GM18909 (cell line): ENCODE measurements at regions not wholly inside any gene's neighbourhood (a gene's known extent, or its start where the extent isn't known, plus 50 kb on each side); places are given as distances from the start of the nearest gene placed in this dataset.

Experiments
- ATAC-seq: cut with Tn5 transposase; IDR thresholded peaks from one replicate; pipeline ENCODE4 v1.9.1; 2021; ENCODE audit warnings: mild to moderate bottlenecking; ENCODE audit not compliant: unreplicated experiment, poor library complexity

GRCh38 chr10:70966646-70967553 lies 78.5 kb upstream of the PCBD1 start:
- no peak for ATAC-seq

- ATAC-seq = no peak
These were observed 79.5 kb upstream of the PCBD1 start for GRCh38 chr10:70967591-70968587.

GRCh38 chr10:70969188-70969587 lies 80.8 kb upstream of the PCBD1 start:
- no peak for ATAC-seq

- ATAC-seq = no peak
These were observed 82.5 kb upstream of the PCBD1 start for GRCh38 chr10:70970830-70971229.

- ATAC-seq = no peak
These were observed 84.9 kb upstream of the PCBD1 start for GRCh38 chr10:70973275-70973674.

- no peak for ATAC-seq
These were observed 86.1 kb upstream of the PCBD1 start for GRCh38 chr10:70974351-70974901.

- no peak for ATAC-seq
These were observed 86.6 kb upstream of the PCBD1 start for GRCh38 chr10:70974920-70975319.

- ATAC-seq = no peak
These were observed 87.8 kb upstream of the PCBD1 start for GRCh38 chr10:70976063-70976695.

- ATAC-seq = no peak
These were observed 89.3 kb upstream of the PCBD1 start for GRCh38 chr10:70977625-70978024.

- ATAC-seq = no peak
These were observed 89.8 kb upstream of the PCBD1 start for GRCh38 chr10:70978181-70978580.

- ATAC-seq = no peak
These were observed 90.6 kb upstream of the PCBD1 start for GRCh38 chr10:70978816-70979480.

GRCh38 chr10:70980687-70981086 lies 92.3 kb upstream of the PCBD1 start:
- no peak for ATAC-seq

GRCh38 chr10:70981171-70981836 lies 92.9 kb upstream of the PCBD1 start:
- no peak for ATAC-seq

GRCh38 chr10:70981936-70982335 lies 93.6 kb upstream of the PCBD1 start:
- ATAC-seq = no peak

GRCh38 chr10:70982443-70982842 lies 94.1 kb upstream of the PCBD1 start:
- ATAC-seq = peak; percentile 50

GRCh38 chr10:70984986-70985722 lies 96.8 kb upstream of the PCBD1 start:
- no peak for ATAC-seq

GRCh38 chr10:70985824-70986622 lies 97.7 kb upstream of the PCBD1 start:
- no peak for ATAC-seq

- no peak for ATAC-seq
These were observed 98.2 kb upstream of the PCBD1 start for GRCh38 chr10:70986623-70986950.
